HepG2 (cell line): ENCODE measurements at regions not wholly inside any gene's neighbourhood (a gene's known extent, or its start where the extent isn't known, plus 50 kb on each side); places are given as distances from the start of the nearest gene placed in this dataset.
A peak's percentile ranks its signal among the peaks of the same experiment; 100 is the strongest.

ENCODE experiments used
- ATAC-seq: fragments of 200-7000 bp; cut with Tn5 transposase; 3 replicates; pipeline ENCODE4 v1.9.1; 2020; ENCODE audit warnings: mild to moderate bottlenecking, moderate library complexity
- BruUV-seq: library from RNA; stranded (reverse); fragments of 400-500 nt; replicated peaks from 2 replicates; lab custom pipeline; 2021; lab: Mats Ljungman, UMichigan
- CTCF ChIA-PET: fragments of 300-600 bp; formaldehyde crosslinking; extraction: SDS; loops from one replicate; lab custom pipeline; 2021; ENCODE audit warnings: low total read pairs, inconsistent platforms, low intra/inter-chr PET ratio; lab: Yijun Ruan, JAX
- POLR2A ChIA-PET: fragments of 350-600 bp; sonication (Branson Sonifier 250); formaldehyde crosslinking; loops from one replicate; lab custom pipeline; 2020; ENCODE audit warnings: antibody characterized with exemption, inconsistent platforms; lab: Yijun Ruan, JAX
- DNase-seq: peaks from one replicate; pipeline ENCODE4 v3.0.0-alpha.2; 2015; ENCODE audit warnings: low spot score
- FAIRE-seq: peaks from 3 replicates; lab custom pipeline; 2011; peaks lifted over from hg19 to GRCh38; lab: Jason Lieb, UNC
- H2AFZ ChIP-seq: one replicate; pipeline ENCODE4 v1.6.1; 2011; ENCODE audit warnings: low read length, inconsistent platforms
- H3K27ac ChIP-seq: fragments of 300-600 bp; 3 replicates; pipeline ENCODE4 v1.8.0; 2011; ENCODE audit warnings: mixed run types, mild to moderate bottlenecking, mixed read lengths, low read length, inconsistent platforms; ENCODE audit not compliant: insufficient read depth; ENCODE audit errors: extremely low read length
- H3K27me3 ChIP-seq, 2 experiments: fragments of 200-600 bp in 1 of 2; 2 replicates in 1 of 2; 3 replicates in 1 of 2; pipeline versions ENCODE4 v1.6.0 to v1.8.0; 2011; ENCODE audit warnings: low read length in 2 of 2, mild to moderate bottlenecking in 2 of 2, moderate library complexity in 2 of 2, inconsistent platforms in 1 of 2; ENCODE audit not compliant: insufficient read depth in 2 of 2, control insufficient read depth in 1 of 2
- H3K36me3 ChIP-seq, 2 experiments: fragments of 200-600 bp in 1 of 2; replicated peaks in 1 of 2; 2 replicates in 1 of 2; 3 replicates in 1 of 2; pipeline versions ENCODE4 v1.5.1 to v1.8.0; 2011; ENCODE audit warnings: low read length in 2 of 2, inconsistent platforms in 1 of 2; ENCODE audit not compliant: insufficient read depth in 2 of 2, control insufficient read depth in 1 of 2
- H3K4me1 ChIP-seq: 2 replicates; pipeline ENCODE4 v1.5.1; 2012; ENCODE audit warnings: low read length, inconsistent platforms; ENCODE audit not compliant: insufficient read depth
- H3K4me2 ChIP-seq: 2 replicates; pipeline ENCODE4 v1.6.0; 2011; ENCODE audit warnings: low read depth, low read length, inconsistent platforms
- H3K4me3 ChIP-seq, 3 experiments: fragments of 200-600 bp in 1 of 3; sonication (generic), shearing (Covaris generic) in 1 of 3; replicated peaks in 1 of 3; 2 replicates each; pipeline ENCODE4 v1.5.1; 2011 to 2016; ENCODE audit warnings: low read length in 3 of 3, inconsistent platforms in 2 of 3, low read depth in 2 of 3, mild to moderate bottlenecking in 2 of 3, control low read depth in 1 of 3, mixed read lengths in 1 of 3; ENCODE audit not compliant: insufficient read depth in 1 of 3
- H3K79me2 ChIP-seq: one replicate; pipeline ENCODE4 v1.6.1; 2011; ENCODE audit warnings: low read length, inconsistent platforms; ENCODE audit not compliant: insufficient read depth
- H3K9ac ChIP-seq: 2 replicates; pipeline ENCODE4 v1.6.0; 2011; ENCODE audit warnings: mild to moderate bottlenecking, low read depth, low read length, inconsistent platforms; ENCODE audit not compliant: insufficient read depth
- H3K9me3 ChIP-seq: 2 replicates; pipeline ENCODE4 v1.5.1; 2012; ENCODE audit warnings: mild to moderate bottlenecking, low read length
- H4K20me1 ChIP-seq: 2 replicates; pipeline ENCODE4 v1.6.0; 2011; ENCODE audit warnings: inconsistent platforms, mild to moderate bottlenecking, low read length, moderate library complexity; ENCODE audit not compliant: insufficient read depth
- CSRNP1 ChIP-seq: sonication (generic); formaldehyde crosslinking; IDR thresholded peaks from 2 replicates; pipeline ENCODE4 v1.8.1; 2023; ENCODE audit warnings: mild to moderate bottlenecking, missing genetic modification reagents
- DMAP1 ChIP-seq: IDR thresholded peaks from 2 replicates; pipeline ENCODE4 v1.6.1; 2016
- MAFF ChIP-seq: IDR thresholded peaks from 2 replicates; pipeline ENCODE4 v1.6.1; 2011; ENCODE audit warnings: low read depth, low read length, improper control_type of control experiment
- MAFK ChIP-seq, 2 experiments: IDR thresholded peaks in 1 of 2; conservative IDR thresholded peaks in 1 of 2; 2 replicates each; pipeline ENCODE4 v1.6.1; 2011; ENCODE audit warnings: improper control_type of control experiment in 2 of 2, low read length in 2 of 2
- MAZ ChIP-seq, 2 experiments: sonication (generic) in 1 of 2; formaldehyde crosslinking in 1 of 2; IDR thresholded peaks; 2 replicates each; pipeline versions ENCODE4 v1.5.0 to v1.6.1; 2012 to 2020; ENCODE audit warnings: low read depth in 2 of 2, mild to moderate bottlenecking in 2 of 2, borderline replicate concordance in 1 of 2, improper control_type of control experiment in 1 of 2, low read length in 1 of 2, missing genetic modification reagents in 1 of 2, moderate library complexity in 1 of 2
- MEIS1 ChIP-seq: sonication (generic); formaldehyde crosslinking; IDR thresholded peaks from 2 replicates; pipeline ENCODE4 v1.9.0; 2021; ENCODE audit warnings: mild to moderate bottlenecking, missing genetic modification reagents, moderate library complexity, borderline replicate concordance
- NCOR1 ChIP-seq: fragments of 200-600 bp; sonication (generic); IDR thresholded peaks from 2 replicates; pipeline ENCODE4 v1.7.0; 2017; ENCODE audit warnings: antibody characterized with exemption, low read length, borderline replicate concordance
- SIX1 ChIP-seq: sonication (generic); formaldehyde crosslinking; IDR thresholded peaks from 2 replicates; pipeline ENCODE4 v1.4.0; 2020; ENCODE audit warnings: missing genetic modification reagents, borderline replicate concordance
- SMARCE1 ChIP-seq: fragments of 450-650 bp; IDR thresholded peaks from 2 replicates; pipeline ENCODE4 v1.6.1; 2017; ENCODE audit warnings: borderline replicate concordance
- ZNF280B ChIP-seq: sonication (generic); formaldehyde crosslinking; IDR thresholded peaks from 2 replicates; pipeline ENCODE4 v1.5.0; 2020; ENCODE audit warnings: missing genetic modification reagents, mild to moderate bottlenecking, borderline replicate concordance
- WGBS: methylation state at CpG from one replicate; pipeline ENCODE4 v1.1.6; 2017; ENCODE audit warnings: low lambda C conversion rate; 5-methylcytosine and 5-hydroxymethylcytosine counted together
- in situ Hi-C: cut with HindIII; loops from 2 replicates; pipeline ENCODE4 v1.10.0; 2017; ENCODE audit warnings: low pct_unique_long_range_greater_than_20kb; ENCODE audit not compliant: extremely low pct_ligation_motif_present
- intact Hi-C: fragments of 100-400 bp; cut with micrococcal nuclease; formaldehyde crosslinking; loops from one replicate; pipeline ENCODE4 v1.10.0; 2022; ENCODE audit not compliant: unreplicated experiment

DNA sequence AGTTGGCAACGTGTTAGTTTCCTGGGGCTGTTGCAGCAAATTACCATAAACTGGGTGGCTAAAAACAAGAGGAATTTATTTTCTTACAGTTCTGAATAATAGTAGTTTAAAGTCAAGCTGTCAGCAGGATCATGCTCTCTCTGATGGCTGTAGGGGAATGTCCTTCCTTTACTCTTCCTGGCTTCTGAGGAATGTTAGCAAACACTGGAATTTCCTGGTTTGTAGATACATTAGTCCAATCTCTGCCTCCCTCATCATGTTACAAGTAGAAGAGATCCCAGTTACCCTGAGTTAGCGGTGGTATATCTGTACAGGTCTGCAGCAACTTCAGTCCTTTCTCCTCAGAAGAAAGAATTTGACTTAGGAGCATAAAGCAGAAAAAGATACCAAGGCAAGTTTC is 2249.1 kb downstream of the NCAM2 start (continued):
- TF ChIP-seq DMAP1 (CRISPR knock-in tag) = no peak

DNA sequence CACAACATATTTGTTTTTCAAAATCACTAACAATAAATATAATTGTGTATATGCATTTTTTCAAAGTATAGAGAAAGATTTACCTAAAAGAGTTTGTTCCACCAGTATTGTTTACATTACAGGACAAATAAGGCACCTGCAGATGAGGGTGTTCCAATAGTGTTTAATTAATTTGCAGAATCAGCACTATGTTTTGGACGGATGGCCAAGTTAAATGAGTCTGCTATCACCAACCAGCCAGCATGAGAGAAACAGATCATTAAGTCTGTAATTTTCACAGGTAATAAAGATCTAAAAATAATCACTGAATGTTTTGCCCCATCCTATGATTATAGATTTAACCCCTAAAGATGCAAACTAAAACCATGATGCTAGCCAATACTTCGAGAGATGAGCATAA is 2247.0 kb downstream of the NCAM2 start:
- Histone ChIP-seq H4K20me1 (no peaks in the 10 kb centered on the region), H3K4me3 (no peak overlapping the region), H3K4me1 (no peaks in the 10 kb centered on the region), H3K27me3 (no peaks in the 10 kb centered on the region), H2AFZ (no peak overlapping the region), H3K4me2 (no peak overlapping the region), H3K9me3 (peaks cover 94% of the 10 kb centered on the region), H3K79me2 (no peaks in the 10 kb centered on the region)
- in situ Hi-C loops = loop anchor here (25.0 kb wide), 1 partner anchor 92 kb away; no protein-coding TSS in a partner anchor
- no TSS peak for BruUV-seq
- ChIA-PET CTCF (no interaction called here), POLR2A (no interaction called here)
- WGBS = 3% methylated on average over 2 of the region's 2 CpGs
- intact Hi-C loops = no loop called here
- no peak for TF ChIP-seq ZNF280B (CRISPR knock-in tag)
- peak; percentile 52 to 78; a peak in 3 of 4 replicates for TF ChIP-seq MAFK (conservative IDR thresholded peaks at IDR 0.05 in 1 of 2, IDR thresholded peaks at IDR 0.05 in 1 of 2; ENCODE audit: low read length in 2 of 2)
- TF ChIP-seq MEIS1 (CRISPR knock-in tag) = no peak
- TF ChIP-seq MAFF = peak; percentile 51
- TF ChIP-seq, all 625 proteins: peak for 2
- DNase-seq (no peak), ATAC-seq (no peak), FAIRE-seq (no peak)
- H3K9ac ChIP-seq = no peak overlapping the region
- H3K27ac ChIP-seq = no peak overlapping the region
- H3K36me3 ChIP-seq = no peaks in the 10 kb centered on the region

GRCh38 chr21:23223882-23224281 is 2225.7 kb downstream of the NCAM2 start:
- WGBS = 17% methylated on average over 2 of the region's 2 CpGs
- TF ChIP-seq SMARCE1 (no peak), CSRNP1 (CRISPR knock-in tag) (no peak), MAZ (IDR thresholded peaks at IDR 0.05; ENCODE audit: borderline replicate concordance, low read depth, low read length) (no peak), MAZ (CRISPR knock-in tag; IDR thresholded peaks at IDR 0.05; ENCODE audit: low read depth) (no peak), SIX1 (CRISPR knock-in tag) (no peak), NCOR1 (no peak)
- TF ChIP-seq, all 625 proteins: peak for 0
- POLR2A ChIA-PET = no interaction called here
- H2AFZ ChIP-seq = no peak overlapping the region
- no peaks in the 10 kb centered on the region for H3K79me2 ChIP-seq
- no peaks in the 10 kb centered on the region for H3K36me3 ChIP-seq
- in situ Hi-C loops = no loop called here
- no peak overlapping the region for H3K4me2 ChIP-seq
- peaks cover 73% of the 10 kb centered on the region for H3K9me3 ChIP-seq
- no peaks in the 10 kb centered on the region for H3K27me3 ChIP-seq
- H3K27ac ChIP-seq = no peak overlapping the region
- no peaks in the 10 kb centered on the region for H4K20me1 ChIP-seq
- H3K4me3 ChIP-seq = no peak overlapping the region
- no peak for FAIRE-seq
- no peak for DNase-seq
- intact Hi-C loops = no loop called here
- no peak for ATAC-seq
- H3K4me1 ChIP-seq = no peaks in the 10 kb centered on the region
- H3K9ac ChIP-seq = no peak overlapping the region
- no TSS peak for BruUV-seq
- CTCF ChIA-PET = no interaction called here
